PFSK-1 (cell line): ENCODE measurements at regions not wholly inside any gene's neighbourhood (a gene's known extent, or its start where the extent isn't known, plus 50 kb on each side); places are given as distances from the start of the nearest gene placed in this dataset.

Source experiments
- POLR2AphosphoS5 ChIP-seq: IDR thresholded peaks from 2 replicates; pipeline ENCODE4 v1.6.1; 2012; ENCODE audit warnings: low read depth, mild to moderate bottlenecking, control low read depth, low read length, moderate library complexity
- SIN3A ChIP-seq: IDR thresholded peaks from 2 replicates; pipeline ENCODE4 v1.6.1; 2012; ENCODE audit warnings: mild to moderate bottlenecking, low read length, moderate library complexity, borderline replicate concordance; ENCODE audit not compliant: insufficient read depth
- TAF1 ChIP-seq: IDR thresholded peaks from 2 replicates; pipeline ENCODE4 v1.6.1; 2012; ENCODE audit warnings: low read length, control low read depth, borderline replicate concordance; ENCODE audit not compliant: insufficient read depth
- TF ChIP-seq, protein P1 (sequence below), 2 experiments: IDR thresholded peaks; 2 replicates each; pipeline versions ENCODE4 v1.6.1 to v1.8.0; 2011 to 2012; ENCODE audit warnings: low read depth in 2 of 2, low read length in 2 of 2, control low read depth in 1 of 2, inconsistent platforms in 1 of 2, mild to moderate bottlenecking in 1 of 2, moderate library complexity in 1 of 2; ENCODE audit not compliant: insufficient read depth in 1 of 2

DNA sequence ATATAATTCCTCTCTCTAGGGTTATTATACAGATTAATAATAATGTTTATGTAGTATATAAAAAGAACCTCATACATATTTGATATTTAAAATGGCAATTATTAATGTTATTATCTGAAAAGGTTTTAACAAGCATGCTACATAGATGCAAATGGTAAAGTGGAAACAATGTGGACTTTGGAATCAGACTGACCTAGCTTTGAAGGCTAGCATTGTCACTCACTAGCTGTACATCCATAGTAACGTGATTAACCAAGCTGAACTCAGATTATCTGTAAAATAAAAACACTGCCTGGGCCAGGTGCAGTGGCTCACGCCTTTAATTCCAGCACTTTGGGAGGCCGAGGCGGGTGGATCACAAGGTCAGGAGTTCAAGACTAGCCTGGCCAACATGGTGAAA is 233.7 kb upstream of the SPRY1 start:
- TF ChIP-seq SIN3A (no peak), POLR2AphosphoS5 (no peak), TAF1 (no peak)
- TF ChIP-seq, protein P1, sequence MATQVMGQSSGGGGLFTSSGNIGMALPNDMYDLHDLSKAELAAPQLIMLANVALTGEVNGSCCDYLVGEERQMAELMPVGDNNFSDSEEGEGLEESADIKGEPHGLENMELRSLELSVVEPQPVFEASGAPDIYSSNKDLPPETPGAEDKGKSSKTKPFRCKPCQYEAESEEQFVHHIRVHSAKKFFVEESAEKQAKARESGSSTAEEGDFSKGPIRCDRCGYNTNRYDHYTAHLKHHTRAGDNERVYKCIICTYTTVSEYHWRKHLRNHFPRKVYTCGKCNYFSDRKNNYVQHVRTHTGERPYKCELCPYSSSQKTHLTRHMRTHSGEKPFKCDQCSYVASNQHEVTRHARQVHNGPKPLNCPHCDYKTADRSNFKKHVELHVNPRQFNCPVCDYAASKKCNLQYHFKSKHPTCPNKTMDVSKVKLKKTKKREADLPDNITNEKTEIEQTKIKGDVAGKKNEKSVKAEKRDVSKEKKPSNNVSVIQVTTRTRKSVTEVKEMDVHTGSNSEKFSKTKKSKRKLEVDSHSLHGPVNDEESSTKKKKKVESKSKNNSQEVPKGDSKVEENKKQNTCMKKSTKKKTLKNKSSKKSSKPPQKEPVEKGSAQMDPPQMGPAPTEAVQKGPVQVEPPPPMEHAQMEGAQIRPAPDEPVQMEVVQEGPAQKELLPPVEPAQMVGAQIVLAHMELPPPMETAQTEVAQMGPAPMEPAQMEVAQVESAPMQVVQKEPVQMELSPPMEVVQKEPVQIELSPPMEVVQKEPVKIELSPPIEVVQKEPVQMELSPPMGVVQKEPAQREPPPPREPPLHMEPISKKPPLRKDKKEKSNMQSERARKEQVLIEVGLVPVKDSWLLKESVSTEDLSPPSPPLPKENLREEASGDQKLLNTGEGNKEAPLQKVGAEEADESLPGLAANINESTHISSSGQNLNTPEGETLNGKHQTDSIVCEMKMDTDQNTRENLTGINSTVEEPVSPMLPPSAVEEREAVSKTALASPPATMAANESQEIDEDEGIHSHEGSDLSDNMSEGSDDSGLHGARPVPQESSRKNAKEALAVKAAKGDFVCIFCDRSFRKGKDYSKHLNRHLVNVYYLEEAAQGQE (IDR thresholded peaks at IDR 0.05; ENCODE audit: insufficient read depth in 1 of 2, low read depth in 2 of 2, low read length in 2 of 2): no peak
